ENCODE measurements at regions not wholly inside any gene's neighbourhood (a gene's known extent, or its start where the extent isn't known, plus 50 kb on each side); places are given as distances from the start of the nearest gene placed in this dataset.

DNA sequence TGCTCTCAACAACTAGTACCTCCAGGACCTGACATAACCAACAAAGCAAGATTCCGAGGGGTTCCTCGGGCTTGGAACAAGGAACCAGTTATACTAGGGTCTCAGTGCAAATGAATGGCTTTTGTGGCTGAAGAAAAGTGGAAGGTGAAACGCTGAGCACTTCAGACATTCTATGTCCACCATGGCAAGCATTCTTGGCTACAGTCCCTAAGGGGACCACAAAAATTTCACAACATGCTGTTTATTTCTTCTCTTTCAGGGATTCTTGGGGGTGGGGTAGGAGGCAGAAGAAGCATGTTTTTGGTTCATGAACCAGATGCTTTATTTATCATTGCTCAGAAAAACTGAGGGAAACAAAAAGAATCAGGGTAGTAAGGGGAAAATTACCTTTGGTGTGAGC, 479.9 kb upstream of the CDH11 start:
- no peak for DNase-seq (ENCODE audit: extremely low spot score)
- CTCF ChIA-PET, result no interaction called here
- TF ChIP-seq CTBP1 (IDR thresholded peaks at IDR 0.05; ENCODE audit: borderline replicate concordance), result no peak
- TF ChIP-seq FOXM1 (IDR thresholded peaks at IDR 0.05; ENCODE audit: borderline replicate concordance), result no peak
- TF ChIP-seq, protein P1, sequence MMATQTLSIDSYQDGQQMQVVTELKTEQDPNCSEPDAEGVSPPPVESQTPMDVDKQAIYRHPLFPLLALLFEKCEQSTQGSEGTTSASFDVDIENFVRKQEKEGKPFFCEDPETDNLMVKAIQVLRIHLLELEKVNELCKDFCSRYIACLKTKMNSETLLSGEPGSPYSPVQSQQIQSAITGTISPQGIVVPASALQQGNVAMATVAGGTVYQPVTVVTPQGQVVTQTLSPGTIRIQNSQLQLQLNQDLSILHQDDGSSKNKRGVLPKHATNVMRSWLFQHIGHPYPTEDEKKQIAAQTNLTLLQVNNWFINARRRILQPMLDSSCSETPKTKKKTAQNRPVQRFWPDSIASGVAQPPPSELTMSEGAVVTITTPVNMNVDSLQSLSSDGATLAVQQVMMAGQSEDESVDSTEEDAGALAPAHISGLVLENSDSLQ (IDR thresholded peaks at IDR 0.05), result no peak
- no peak for TF ChIP-seq NFRKB (IDR thresholded peaks at IDR 0.05)
- TF ChIP-seq ZNF384 (IDR thresholded peaks at IDR 0.05), result no peak
- TF ChIP-seq FOXA1 (IDR thresholded peaks at IDR 0.05), result no peak
- TF ChIP-seq SP1 (IDR thresholded peaks at IDR 0.05), result no peak
- no peak for TF ChIP-seq HDGF (IDR thresholded peaks at IDR 0.05; ENCODE audit: borderline replicate concordance)
- no peak for TF ChIP-seq TARDBP (IDR thresholded peaks at IDR 0.05)
- no peak for TF ChIP-seq SUZ12 (IDR thresholded peaks at IDR 0.05)
- no peak for TF ChIP-seq FOXK2 (IDR thresholded peaks at IDR 0.05)
- POLR2A ChIA-PET, result no interaction called here

GRCh38 chr16:65600629-65601028, 478.8 kb upstream of the CDH11 start:
- no peak for TF ChIP-seq CTBP1 (IDR thresholded peaks at IDR 0.05; ENCODE audit: borderline replicate concordance)
- no peak for TF ChIP-seq ZNF384 (IDR thresholded peaks at IDR 0.05)
- no peak for TF ChIP-seq TARDBP (IDR thresholded peaks at IDR 0.05)
- TF ChIP-seq LEF1 (IDR thresholded peaks at IDR 0.05; ENCODE audit: borderline replicate concordance), result no peak
- TF ChIP-seq NFRKB (IDR thresholded peaks at IDR 0.05), result no peak
- no peak for TF ChIP-seq SUZ12 (IDR thresholded peaks at IDR 0.05)
- no peak for TF ChIP-seq FOXA1 (IDR thresholded peaks at IDR 0.05)
- TF ChIP-seq FOXK2 (IDR thresholded peaks at IDR 0.05), result no peak
- no peak for TF ChIP-seq SP1 (IDR thresholded peaks at IDR 0.05)
- no peak for TF ChIP-seq ELF4 (IDR thresholded peaks at IDR 0.05)
- no peak for TF ChIP-seq L3MBTL2 (conservative IDR thresholded peaks at IDR 0.05)
- ChIA-PET CTCF (no interaction called here), POLR2A (no interaction called here)
- no peak for DNase-seq (ENCODE audit: extremely low spot score)

DNA sequence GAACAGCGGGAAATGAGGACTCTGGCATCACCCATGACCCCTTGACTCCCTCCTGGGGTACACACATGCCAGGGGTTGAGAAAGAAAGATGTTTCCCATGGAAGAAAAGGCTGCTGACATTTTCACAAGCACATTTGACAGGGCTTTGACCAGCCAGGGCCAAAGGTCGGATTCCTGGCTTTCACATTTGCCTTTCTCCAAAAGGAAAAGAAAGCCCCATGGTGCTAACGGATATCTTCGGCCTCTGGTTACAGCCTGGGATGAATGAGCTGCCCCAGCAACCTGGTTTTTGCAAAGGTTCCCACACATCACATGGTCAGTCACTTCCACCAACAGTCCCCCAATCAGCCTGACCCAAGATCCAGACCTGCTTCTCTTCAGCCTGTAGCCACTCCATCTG, 478.2 kb upstream of the CDH11 start:
- CTCF ChIA-PET, result no interaction called here
- DNase-seq (ENCODE audit: extremely low spot score), result no peak
- POLR2A ChIA-PET, result no interaction called here
- no peak for TF ChIP-seq FOXM1 (IDR thresholded peaks at IDR 0.05; ENCODE audit: borderline replicate concordance)
- no peak for TF ChIP-seq SUZ12 (IDR thresholded peaks at IDR 0.05)
- TF ChIP-seq NFRKB (IDR thresholded peaks at IDR 0.05), result no peak
- TF ChIP-seq ELF4 (IDR thresholded peaks at IDR 0.05), result no peak
- TF ChIP-seq SP1 (IDR thresholded peaks at IDR 0.05), result no peak
- no peak for TF ChIP-seq HDGF (IDR thresholded peaks at IDR 0.05; ENCODE audit: borderline replicate concordance)
- TF ChIP-seq FOXK2 (IDR thresholded peaks at IDR 0.05), result no peak
- no peak for TF ChIP-seq TARDBP (IDR thresholded peaks at IDR 0.05)
- TF ChIP-seq CTBP1 (IDR thresholded peaks at IDR 0.05; ENCODE audit: borderline replicate concordance), result no peak
- no peak for TF ChIP-seq BHLHE40 (IDR thresholded peaks at IDR 0.05; ENCODE audit: borderline replicate concordance)
- TF ChIP-seq, protein P1 (IDR thresholded peaks at IDR 0.05), result no peak
- TF ChIP-seq ZNF384 (IDR thresholded peaks at IDR 0.05), result no peak
- TF ChIP-seq L3MBTL2 (conservative IDR thresholded peaks at IDR 0.05), result no peak
- no peak for TF ChIP-seq LEF1 (IDR thresholded peaks at IDR 0.05; ENCODE audit: borderline replicate concordance)
- no peak for TF ChIP-seq FOXA1 (IDR thresholded peaks at IDR 0.05)
- TF ChIP-seq ARNT (IDR thresholded peaks at IDR 0.05), result no peak

- CTCF ChIA-PET, result no interaction called here
- no peak for DNase-seq (ENCODE audit: extremely low spot score)
- POLR2A ChIA-PET, result no interaction called here
- TF ChIP-seq FOXK2 (IDR thresholded peaks at IDR 0.05) (no peak), SUZ12 (IDR thresholded peaks at IDR 0.05) (no peak), L3MBTL2 (conservative IDR thresholded peaks at IDR 0.05) (no peak), TARDBP (IDR thresholded peaks at IDR 0.05) (no peak), HDGF (IDR thresholded peaks at IDR 0.05; ENCODE audit: borderline replicate concordance) (no peak), NFRKB (IDR thresholded peaks at IDR 0.05) (no peak), ELF4 (IDR thresholded peaks at IDR 0.05) (no peak), LEF1 (IDR thresholded peaks at IDR 0.05; ENCODE audit: borderline replicate concordance) (no peak), FOXM1 (IDR thresholded peaks at IDR 0.05; ENCODE audit: borderline replicate concordance) (no peak), CTBP1 (IDR thresholded peaks at IDR 0.05; ENCODE audit: borderline replicate concordance) (no peak), FOXA1 (IDR thresholded peaks at IDR 0.05) (no peak)
- TF ChIP-seq, protein P1 (IDR thresholded peaks at IDR 0.05), result no peak
Measured at GRCh38 chr16:65598621-65599020, 476.8 kb upstream of the CDH11 start.

- ChIA-PET POLR2A (no interaction called here), CTCF (no interaction called here)
- DNase-seq (ENCODE audit: extremely low spot score), result no peak
- no peak for TF ChIP-seq ZNF384 (IDR thresholded peaks at IDR 0.05)
- TF ChIP-seq FOXK2 (IDR thresholded peaks at IDR 0.05), result no peak
- TF ChIP-seq L3MBTL2 (conservative IDR thresholded peaks at IDR 0.05), result no peak
- TF ChIP-seq ELF4 (IDR thresholded peaks at IDR 0.05), result no peak
- no peak for TF ChIP-seq HDGF (IDR thresholded peaks at IDR 0.05; ENCODE audit: borderline replicate concordance)
Measured at GRCh38 chr16:65583498-65583897, 461.6 kb upstream of the CDH11 start.

GRCh38 chr16:65579050-65579449, 457.2 kb upstream of the CDH11 start:
- no peak for DNase-seq (ENCODE audit: extremely low spot score)
- TF ChIP-seq TARDBP (IDR thresholded peaks at IDR 0.05), result no peak
- no peak for TF ChIP-seq CTBP1 (IDR thresholded peaks at IDR 0.05; ENCODE audit: borderline replicate concordance)
- TF ChIP-seq L3MBTL2 (conservative IDR thresholded peaks at IDR 0.05), result no peak
- no peak for TF ChIP-seq FOXA1 (IDR thresholded peaks at IDR 0.05)
- TF ChIP-seq FOXM1 (IDR thresholded peaks at IDR 0.05; ENCODE audit: borderline replicate concordance), result no peak
- no peak for TF ChIP-seq HDGF (IDR thresholded peaks at IDR 0.05; ENCODE audit: borderline replicate concordance)
- no peak for TF ChIP-seq NFRKB (IDR thresholded peaks at IDR 0.05)
- TF ChIP-seq FOXK2 (IDR thresholded peaks at IDR 0.05), result no peak
- TF ChIP-seq ZNF384 (IDR thresholded peaks at IDR 0.05), result no peak
- TF ChIP-seq ARNT (IDR thresholded peaks at IDR 0.05), result no peak
- no peak for TF ChIP-seq SUZ12 (IDR thresholded peaks at IDR 0.05)
- no peak for TF ChIP-seq LEF1 (IDR thresholded peaks at IDR 0.05; ENCODE audit: borderline replicate concordance)
- no peak for TF ChIP-seq SP1 (IDR thresholded peaks at IDR 0.05)
- TF ChIP-seq BHLHE40 (IDR thresholded peaks at IDR 0.05; ENCODE audit: borderline replicate concordance), result no peak
- TF ChIP-seq ELF4 (IDR thresholded peaks at IDR 0.05), result no peak
- CTCF ChIA-PET, result no interaction called here
- POLR2A ChIA-PET, result no interaction called here

Measured in HEK293T (cell line).